Activated T-cell treated with anti-CD3 and anti-CD28 coated beads, Interleukin-2, amount 50 U/mL, for 4 hours (primary cell): ENCODE measurements at regions not wholly inside any gene's neighbourhood (a gene's known extent, or its start where the extent isn't known, plus 50 kb on each side); places are given as distances from the start of the nearest gene placed in this dataset.

Experiments used
- ATAC-seq, 2 donors: fragments of 200-7000 bp; cut with Tn5 transposase; one replicate each; pipeline ENCODE4 v1.10.0; 2021
- DNase-seq: peaks from one replicate; pipeline ENCODE4 v3.0.0-alpha.2; 2020
- H3K27me3 Mint-ChIP-seq: one replicate; pipeline ENCODE4 v1.8.0; 2021; ENCODE audit warnings: low read depth, mixed read lengths
- H3K36me3 Mint-ChIP-seq: one replicate; pipeline ENCODE4 v1.8.0; 2022; ENCODE audit warnings: mixed read lengths; ENCODE audit not compliant: insufficient read depth
- H3K4me1 Mint-ChIP-seq: one replicate; pipeline ENCODE4 v1.8.0; 2021; ENCODE audit warnings: low read depth, mixed read lengths
- H3K4me3 Mint-ChIP-seq: one replicate; pipeline ENCODE4 v1.8.0; 2021; ENCODE audit warnings: mild to moderate bottlenecking, moderate library complexity, mixed read lengths
- H3K9me3 Mint-ChIP-seq: one replicate; pipeline ENCODE4 v1.8.0; 2021; ENCODE audit warnings: mixed read lengths

GRCh38 chr2:883803-884748, 66.6 kb upstream of the SNTG2 start:
- Mint-ChIP-seq H3K4me1 (no peaks in the 10 kb centered on the region), H3K4me3 (no peak overlapping the region)

DNA sequence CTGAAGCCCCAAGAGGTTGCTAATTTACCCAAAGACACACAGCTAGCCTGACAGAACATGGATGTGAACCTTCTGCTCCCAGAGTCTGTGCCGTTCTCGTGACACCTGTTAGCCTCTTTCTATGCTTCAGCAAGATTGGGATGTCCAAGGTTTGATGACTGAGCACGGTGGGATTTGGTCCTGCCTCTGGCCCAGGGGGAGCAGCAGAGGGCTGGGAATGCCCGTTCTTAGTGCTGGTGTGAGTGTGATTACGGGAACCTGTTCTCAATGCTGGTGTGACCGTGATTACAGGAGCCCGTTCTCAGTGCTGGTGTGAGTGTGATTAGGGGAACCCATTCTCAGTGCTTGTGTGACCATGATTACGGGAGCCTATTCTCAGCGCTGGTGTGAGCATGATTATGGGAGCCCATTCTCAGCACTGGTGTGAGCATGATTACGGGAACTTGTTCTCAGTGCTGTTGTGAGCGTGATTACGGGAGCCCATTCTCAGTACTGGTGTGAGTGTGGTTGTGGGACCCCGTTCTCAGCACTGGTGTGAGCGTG, 67.3 kb upstream of the SNTG2 start:
- H3K27me3 Mint-ChIP-seq: peaks cover 24% of the 10 kb centered on the region
- H3K4me3 Mint-ChIP-seq: no peak overlapping the region
- H3K4me1 Mint-ChIP-seq: no peaks in the 10 kb centered on the region
- ATAC-seq: no peak
- H3K36me3 Mint-ChIP-seq: no peaks in the 10 kb centered on the region
- H3K9me3 Mint-ChIP-seq: no peaks in the 10 kb centered on the region
- no peak for DNase-seq

More at GRCh38 chr2:883803-884748, 66.6 kb upstream of the SNTG2 start:
- Mint-ChIP-seq H3K27me3 (peaks cover 24% of the 10 kb centered on the region), H3K36me3 (no peaks in the 10 kb centered on the region), H3K9me3 (no peaks in the 10 kb centered on the region)
- ATAC-seq: no peak
- DNase-seq: no peak

GRCh38 chr2:881204-881918, 69.3 kb upstream of the SNTG2 start:
- Mint-ChIP-seq H3K27me3 (peaks cover 16% of the 10 kb centered on the region), H3K9me3 (no peaks in the 10 kb centered on the region), H3K36me3 (no peaks in the 10 kb centered on the region), H3K4me3 (no peak overlapping the region), H3K4me1 (no peaks in the 10 kb centered on the region)
- DNase-seq: no peak
- peak; percentile 21 to 43 for ATAC-seq

DNA sequence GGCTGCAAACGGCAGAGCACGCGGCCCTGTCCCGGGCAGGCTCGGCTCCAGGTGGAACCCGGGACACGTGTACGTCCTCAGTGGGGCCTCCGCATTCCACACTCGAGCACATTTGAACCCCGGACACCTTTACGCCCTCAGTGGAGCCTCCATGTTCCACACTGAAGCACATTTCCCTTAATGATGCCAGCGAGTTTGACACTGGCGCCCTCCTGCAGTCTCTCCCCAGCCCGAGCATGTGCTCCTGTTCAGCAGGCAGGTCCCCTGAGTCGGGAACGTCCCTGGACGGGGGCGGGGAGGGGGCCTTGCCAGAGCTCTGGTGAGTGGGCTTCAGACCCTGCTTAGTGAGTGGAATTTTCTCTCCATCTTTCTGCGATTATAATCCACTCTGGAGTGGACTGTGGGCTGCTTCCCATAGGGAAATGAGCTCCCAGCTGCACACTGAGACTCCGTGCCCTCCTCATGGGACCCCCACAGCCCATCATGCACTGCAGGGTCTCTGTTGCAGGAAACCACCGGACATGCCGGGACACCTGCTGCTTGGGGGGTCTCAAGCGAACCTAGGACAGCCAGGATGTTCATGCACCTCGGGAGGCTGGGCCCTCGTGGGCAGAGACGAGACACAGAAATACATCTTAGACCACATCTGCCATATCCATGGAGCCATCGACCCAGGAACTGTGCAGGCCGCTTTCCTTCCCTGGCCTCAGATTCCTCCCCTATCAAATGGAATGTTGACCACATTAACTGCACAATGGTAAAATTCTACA, 70.3 kb upstream of the SNTG2 start:
- Mint-ChIP-seq H3K9me3 (no peaks in the 10 kb centered on the region), H3K4me3 (no peak overlapping the region), H3K4me1 (no peaks in the 10 kb centered on the region), H3K27me3 (peaks cover 11% of the 10 kb centered on the region), H3K36me3 (no peaks in the 10 kb centered on the region)
- DNase-seq: no peak
- ATAC-seq: no peak

- no peaks in the 10 kb centered on the region for H3K4me1 Mint-ChIP-seq
- no peak for ATAC-seq
Measured at GRCh38 chr2:879540-879939, 71.1 kb upstream of the SNTG2 start.

DNA sequence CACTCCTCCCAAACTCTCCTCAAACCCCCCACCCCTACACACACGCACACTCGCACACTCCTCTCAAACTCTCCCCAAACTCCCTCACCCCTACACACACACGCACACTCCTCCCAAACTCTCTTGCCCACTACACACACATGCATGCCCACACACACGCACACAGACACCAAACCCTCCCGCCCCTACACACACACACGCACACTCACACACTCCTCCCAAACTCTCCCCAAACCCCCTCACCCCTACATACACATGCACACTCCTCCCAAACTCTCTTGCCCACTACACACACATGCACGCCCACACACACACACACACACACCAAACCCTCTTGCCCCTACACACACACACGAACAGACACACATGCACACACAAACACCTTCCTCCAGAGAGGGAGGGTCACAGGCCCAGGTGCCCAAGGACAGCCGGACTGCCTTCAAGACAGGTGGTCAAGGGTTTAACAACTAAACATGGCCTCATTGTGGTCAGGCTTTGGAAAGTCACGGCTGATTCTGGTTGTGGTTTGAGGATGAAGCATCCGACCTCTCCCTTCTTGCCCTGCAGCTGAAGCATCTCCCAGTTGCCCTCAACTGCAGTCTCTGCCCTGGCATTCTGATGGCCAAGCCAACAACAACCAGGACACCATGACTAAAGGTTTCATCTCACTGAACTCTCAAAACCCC, 72.3 kb upstream of the SNTG2 start:
- DNase-seq (no peak), ATAC-seq (no peak)
- Mint-ChIP-seq H3K9me3 (no peaks in the 10 kb centered on the region), H3K4me3 (no peak overlapping the region), H3K36me3 (no peaks in the 10 kb centered on the region), H3K27me3 (peaks cover 9% of the 10 kb centered on the region), H3K4me1 (no peaks in the 10 kb centered on the region)

More at GRCh38 chr2:879540-879939, 71.1 kb upstream of the SNTG2 start:
- H3K4me3 Mint-ChIP-seq: no peak overlapping the region
- H3K36me3 Mint-ChIP-seq: no peaks in the 10 kb centered on the region
- DNase-seq: no peak
- H3K27me3 Mint-ChIP-seq: peaks cover 11% of the 10 kb centered on the region
- no peaks in the 10 kb centered on the region for H3K9me3 Mint-ChIP-seq

GRCh38 chr2:877747-878146, 72.9 kb upstream of the SNTG2 start:
- H3K4me1 Mint-ChIP-seq: no peaks in the 10 kb centered on the region
- DNase-seq (no peak), ATAC-seq (no peak)
- H3K9me3 Mint-ChIP-seq: no peaks in the 10 kb centered on the region
- no peak overlapping the region for H3K4me3 Mint-ChIP-seq
- peaks cover 8% of the 10 kb centered on the region for H3K27me3 Mint-ChIP-seq
- H3K36me3 Mint-ChIP-seq: no peaks in the 10 kb centered on the region

DNA sequence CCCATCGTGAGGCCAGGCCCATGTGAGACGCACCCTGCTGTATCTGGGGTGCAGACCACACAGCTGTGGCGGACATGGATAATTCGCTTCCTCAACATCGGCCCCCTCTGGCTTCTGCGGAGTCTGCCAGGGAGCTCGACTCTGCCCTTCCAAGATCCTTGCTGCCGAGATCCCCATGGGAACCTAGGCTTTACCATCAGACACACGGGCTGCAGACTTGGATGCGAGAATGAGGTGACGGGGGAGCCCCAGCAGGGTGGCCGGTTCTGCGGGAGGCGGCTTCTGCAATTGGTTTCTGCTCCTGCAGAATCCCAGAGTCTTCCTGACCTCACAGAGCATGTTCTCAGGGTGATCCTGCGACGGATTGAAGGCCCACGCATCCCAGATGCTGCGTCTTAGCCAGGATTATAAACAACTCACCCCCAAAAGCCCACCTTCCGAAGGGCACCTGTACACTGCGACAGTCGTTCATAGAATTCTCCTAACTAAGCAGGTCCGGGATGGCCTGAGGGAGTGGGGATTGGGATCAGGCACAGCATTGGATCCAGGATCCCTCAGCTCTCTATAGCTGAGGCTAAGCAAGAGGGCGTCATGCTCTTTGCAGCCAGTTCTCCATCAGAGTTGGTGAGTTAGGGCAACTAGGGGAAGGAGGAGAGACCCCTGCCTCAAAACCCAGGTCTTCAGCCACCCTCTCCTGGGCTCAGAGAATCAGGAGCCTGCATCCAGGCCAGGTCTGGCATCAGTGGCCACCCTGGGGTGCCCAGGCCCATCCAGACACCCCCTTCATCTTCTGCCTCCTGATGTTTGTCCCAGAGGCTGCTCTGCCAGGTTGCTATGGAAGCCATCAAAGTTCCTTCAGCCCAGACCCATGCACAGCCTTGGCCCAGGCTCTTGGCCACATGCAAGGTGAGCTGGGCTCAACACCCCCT, 74.7 kb upstream of the SNTG2 start:
- H3K36me3 Mint-ChIP-seq: no peaks in the 10 kb centered on the region

DNA sequence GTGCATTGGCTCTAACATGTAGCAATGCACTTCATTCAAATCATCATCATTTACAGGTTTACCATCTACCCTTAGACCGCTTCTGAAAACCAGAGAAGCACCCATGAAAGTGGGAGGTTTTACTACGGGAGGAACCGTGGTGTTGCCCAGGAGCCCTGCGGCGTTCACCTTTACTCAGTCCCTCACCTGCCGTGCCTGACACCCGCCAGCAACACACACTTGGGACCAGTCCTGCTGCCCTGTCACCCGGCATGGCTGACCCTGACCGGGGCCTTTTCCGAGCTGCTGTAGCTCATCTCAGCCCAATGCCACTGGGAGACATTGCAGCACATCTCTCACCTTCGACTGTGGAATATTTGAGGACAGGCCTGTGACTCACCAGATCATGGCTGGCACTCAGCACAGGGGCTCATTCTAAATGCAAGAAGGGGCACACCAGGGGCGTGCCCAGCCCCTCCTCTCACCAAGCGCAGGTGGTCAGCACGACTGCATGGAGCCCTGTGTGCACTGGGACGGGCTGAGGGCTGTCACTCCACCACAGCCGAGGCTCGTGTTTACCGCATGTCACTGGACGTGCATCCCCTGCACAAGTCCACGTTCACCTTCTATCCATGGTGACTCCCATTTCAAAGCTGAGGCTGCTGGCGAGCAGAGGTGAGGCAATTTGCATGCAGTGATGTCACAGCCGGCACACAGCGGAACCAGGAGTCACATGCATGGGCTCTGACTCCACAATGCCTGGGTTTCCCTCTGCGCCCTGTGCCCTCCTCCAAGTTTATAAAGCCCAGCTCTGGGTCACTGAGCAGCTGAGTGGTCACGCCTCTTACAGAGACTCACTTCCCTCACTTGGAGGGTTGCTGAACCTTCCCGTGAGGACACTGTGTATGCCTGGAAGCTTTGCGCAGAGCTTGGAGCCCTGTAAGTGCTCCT, 76.7 kb upstream of the SNTG2 start:
- Mint-ChIP-seq H3K9me3 (no peaks in the 10 kb centered on the region), H3K27me3 (peaks cover 18% of the 10 kb centered on the region), H3K36me3 (no peaks in the 10 kb centered on the region), H3K4me3 (no peak overlapping the region), H3K4me1 (no peaks in the 10 kb centered on the region)
- no peak for DNase-seq
- ATAC-seq: no peak

More for the DNA sequence above, 74.7 kb upstream of the SNTG2 start:
- Mint-ChIP-seq H3K4me3 (no peak overlapping the region), H3K4me1 (no peaks in the 10 kb centered on the region), H3K9me3 (no peaks in the 10 kb centered on the region), H3K27me3 (peaks cover 12% of the 10 kb centered on the region)
- ATAC-seq: no peak
- no peak for DNase-seq

GRCh38 chr2:873027-873426, 77.6 kb upstream of the SNTG2 start:
- ATAC-seq: no peak
- Mint-ChIP-seq H3K4me3 (no peak overlapping the region), H3K4me1 (no peaks in the 10 kb centered on the region), H3K36me3 (no peaks in the 10 kb centered on the region), H3K27me3 (peaks cover 18% of the 10 kb centered on the region), H3K9me3 (no peaks in the 10 kb centered on the region)
- DNase-seq: no peak

- no peaks in the 10 kb centered on the region for H3K4me1 Mint-ChIP-seq
- ATAC-seq: no peak
- peaks cover 18% of the 10 kb centered on the region for H3K27me3 Mint-ChIP-seq
- H3K36me3 Mint-ChIP-seq: no peaks in the 10 kb centered on the region
- H3K4me3 Mint-ChIP-seq: no peak overlapping the region
- H3K9me3 Mint-ChIP-seq: no peaks in the 10 kb centered on the region
- DNase-seq: no peak
Measured at GRCh38 chr2:871926-872680, 78.5 kb upstream of the SNTG2 start.
